Right atrium auricular region (tissue), 2 donors: ENCODE measurements at regions not wholly inside any gene's neighbourhood (a gene's known extent, or its start where the extent isn't known, plus 50 kb on each side); places are given as distances from the start of the nearest gene placed in this dataset.

Experiments
- DNase-seq: peaks from one replicate; pipeline ENCODE4 v3.0.0-alpha.2; 2019; ENCODE audit warnings: low spot score
- H3K27ac ChIP-seq, 2 donors: fragments of 200-600 bp; sonication (generic); 1 replicate in 1 of 2; 2 replicates in 1 of 2; pipeline ENCODE4 v1.5.1; 2016 to 2019
- H3K27me3 ChIP-seq, 2 donors: fragments of 200-600 bp; sonication (generic); one replicate each; pipeline versions ENCODE4 v1.5.1 to v1.6.0; 2017 to 2019
- H3K36me3 ChIP-seq: fragments of 200-600 bp; sonication (generic); one replicate; pipeline ENCODE4 v1.5.1; 2016
- H3K4me1 ChIP-seq, 2 donors: fragments of 200-600 bp; sonication (generic); one replicate each; pipeline versions ENCODE4 v1.5.1 to v1.6.0; 2017 to 2019
- H3K4me3 ChIP-seq, 2 donors: fragments of 200-600 bp; sonication (generic); 1 replicate in 1 of 2; 2 replicates in 1 of 2; pipeline ENCODE4 v1.5.1; 2017 to 2019; ENCODE audit warnings: mild to moderate bottlenecking in 1 of 2, moderate library complexity in 1 of 2
- H3K9me3 ChIP-seq, 2 donors: fragments of 200-600 bp; sonication (generic); one replicate each; pipeline ENCODE4 v1.5.1; 2019
- CTCF ChIP-seq, 2 donors: fragments of 200-600 bp; sonication (generic); IDR thresholded peaks; one replicate each; pipeline ENCODE4 v1.5.1; 2019; ENCODE audit warnings: antibody characterized with exemption in 2 of 2

GRCh38 chr16:62954144-62955032 is 918.1 kb upstream of the CDH8 start:
- TF ChIP-seq CTCF (IDR thresholded peaks at IDR 0.05) = no peak
- H3K4me3 ChIP-seq = no peak overlapping the region
- no peaks in the 10 kb centered on the region for H3K4me1 ChIP-seq
- no peak overlapping the region for H3K27ac ChIP-seq
- DNase-seq = no peak
- H3K9me3 ChIP-seq = no peaks in the 10 kb centered on the region
- H3K27me3 ChIP-seq = no peaks in the 10 kb centered on the region
- no peaks in the 10 kb centered on the region for H3K36me3 ChIP-seq

GRCh38 chr16:62950351-62950750 is 914.1 kb upstream of the CDH8 start:
- no peak for DNase-seq
- TF ChIP-seq CTCF (IDR thresholded peaks at IDR 0.05) = no peak
- Histone ChIP-seq H3K4me3 (no peak overlapping the region), H3K9me3 (no peaks in the 10 kb centered on the region), H3K36me3 (no peaks in the 10 kb centered on the region), H3K27ac (no peak overlapping the region), H3K27me3 (no peaks in the 10 kb centered on the region), H3K4me1 (no peaks in the 10 kb centered on the region)

GRCh38 chr16:62940569-62940968 is 904.3 kb upstream of the CDH8 start:
- H3K27me3 ChIP-seq = no peaks in the 10 kb centered on the region
- no peaks in the 10 kb centered on the region for H3K36me3 ChIP-seq
- DNase-seq = no peak
- no peak overlapping the region for H3K27ac ChIP-seq
- H3K4me1 ChIP-seq = no peaks in the 10 kb centered on the region
- no peaks in the 10 kb centered on the region for H3K9me3 ChIP-seq
- no peak for TF ChIP-seq CTCF (IDR thresholded peaks at IDR 0.05)
- no peak overlapping the region for H3K4me3 ChIP-seq

GRCh38 chr16:62939687-62940086 is 903.4 kb upstream of the CDH8 start:
- H3K27me3 ChIP-seq = no peaks in the 10 kb centered on the region
- H3K36me3 ChIP-seq = no peaks in the 10 kb centered on the region
- no peak overlapping the region for H3K27ac ChIP-seq
- no peaks in the 10 kb centered on the region for H3K4me1 ChIP-seq
- H3K9me3 ChIP-seq = no peaks in the 10 kb centered on the region
- no peak for DNase-seq
- no peak overlapping the region for H3K4me3 ChIP-seq
- TF ChIP-seq CTCF (IDR thresholded peaks at IDR 0.05) = no peak

- no peak for DNase-seq
- no peak overlapping the region for H3K4me3 ChIP-seq
- H3K9me3 ChIP-seq = no peaks in the 10 kb centered on the region
- no peaks in the 10 kb centered on the region for H3K36me3 ChIP-seq
- TF ChIP-seq CTCF (IDR thresholded peaks at IDR 0.05) = no peak
- H3K27me3 ChIP-seq = no peaks in the 10 kb centered on the region
- H3K4me1 ChIP-seq = no peaks in the 10 kb centered on the region
- H3K27ac ChIP-seq = no peak overlapping the region
Measured at GRCh38 chr16:62933929-62934328, 897.7 kb upstream of the CDH8 start.

- no peak for TF ChIP-seq CTCF (IDR thresholded peaks at IDR 0.05)
- Histone ChIP-seq H3K9me3 (no peaks in the 10 kb centered on the region), H3K4me3 (no peak overlapping the region), H3K27ac (no peak overlapping the region), H3K27me3 (no peaks in the 10 kb centered on the region), H3K4me1 (no peaks in the 10 kb centered on the region), H3K36me3 (no peaks in the 10 kb centered on the region)
- DNase-seq = no peak
Measured at GRCh38 chr16:62929593-62929992, 893.4 kb upstream of the CDH8 start.
